Choroid plexus epithelial cell (primary cell): ENCODE measurements at regions not wholly inside any gene's neighbourhood (a gene's known extent, or its start where the extent isn't known, plus 50 kb on each side); places are given as distances from the start of the nearest gene placed in this dataset.
"Not testable (repeated sequence)": the region's sequence is repeated elsewhere in the genome, so short reads cannot be mapped to it uniquely, and the experiment has no call there.

Experiments
- DNase-seq: peaks from one replicate; pipeline ENCODE4 v3.0.0-alpha.2; 2010; ENCODE audit warnings: low read depth
- H3K4me3 ChIP-seq: 2 replicates; pipeline ENCODE4 v1.5.1; 2011; ENCODE audit warnings: low read depth, mild to moderate bottlenecking, control low read depth, low read length, moderate library complexity
- CTCF ChIP-seq: conservative IDR thresholded peaks from 2 replicates; pipeline ENCODE4 v1.5.1; 2011; ENCODE audit warnings: low read depth, mild to moderate bottlenecking, control low read depth, inconsistent platforms, low read length, moderate library complexity

- no peak for TF ChIP-seq CTCF
- no peak for DNase-seq
- H3K4me3 ChIP-seq: no peak overlapping the region
Observed at GRCh38 chr2:107146181-107146580, 260.2 kb upstream of the ST6GAL2 start.

- not testable (repeated sequence) for H3K4me3 ChIP-seq, DNase-seq
Observed at GRCh38 chr2:107146645-107147044, 260.7 kb upstream of the ST6GAL2 start.

DNA sequence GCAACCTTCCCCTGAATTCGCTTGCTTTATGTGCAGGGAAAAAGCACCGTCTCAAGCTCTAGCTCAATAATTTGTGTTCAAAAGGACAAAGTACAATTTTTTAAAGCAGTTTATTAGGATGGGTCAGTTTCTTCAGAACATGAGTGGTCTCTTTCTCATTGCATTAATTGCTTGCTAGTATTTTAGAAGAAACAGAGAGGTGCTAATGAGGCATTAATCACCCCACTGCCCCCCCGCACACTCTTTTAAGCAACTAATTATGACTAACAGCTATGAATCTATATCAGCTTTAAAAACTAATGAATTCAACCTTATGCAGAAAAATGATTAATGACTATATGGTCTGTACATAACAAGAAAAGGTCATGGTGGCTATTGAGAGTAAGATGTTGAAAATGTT is 262.1 kb upstream of the ST6GAL2 start:
- TF ChIP-seq CTCF: no peak
- DNase-seq: no peak
- no peak overlapping the region for H3K4me3 ChIP-seq

- no peak for TF ChIP-seq CTCF
- no peak overlapping the region for H3K4me3 ChIP-seq
- DNase-seq: no peak
Observed at GRCh38 chr2:107148496-107148895, 262.5 kb upstream of the ST6GAL2 start.

DNA sequence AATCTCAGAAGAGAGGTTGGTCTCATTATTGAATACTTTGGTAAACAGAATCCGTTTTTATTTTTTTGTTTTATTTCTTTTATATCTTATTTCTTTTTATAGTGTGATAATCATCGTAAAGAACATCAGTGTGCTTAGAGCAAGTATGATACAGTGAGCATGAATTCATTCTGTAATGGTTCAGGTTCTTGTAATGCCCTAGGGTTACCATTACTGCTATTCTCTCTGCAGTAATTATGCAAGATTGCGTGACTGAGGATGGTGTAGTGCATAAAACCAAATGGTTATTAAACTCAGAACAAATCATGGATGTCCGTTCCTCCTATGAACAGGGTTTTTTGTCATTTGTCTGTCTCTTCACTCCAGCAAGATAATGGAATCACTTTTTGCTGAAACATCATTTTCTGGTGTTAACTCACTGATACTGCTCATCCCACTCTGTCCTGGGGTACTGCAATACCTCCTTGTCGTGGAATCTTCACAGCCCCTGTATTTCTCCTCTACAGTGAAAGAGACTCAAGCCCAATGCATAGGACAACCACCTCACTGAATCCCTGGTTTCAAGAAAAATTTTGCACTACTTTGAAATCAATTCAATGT is 274.8 kb upstream of the ST6GAL2 start:
- no peak for DNase-seq
- no peak for TF ChIP-seq CTCF
- no peak overlapping the region for H3K4me3 ChIP-seq

- no peak for DNase-seq
- no peak overlapping the region for H3K4me3 ChIP-seq
- no peak for TF ChIP-seq CTCF
Observed at GRCh38 chr2:107168141-107168540, 282.2 kb upstream of the ST6GAL2 start.

DNA sequence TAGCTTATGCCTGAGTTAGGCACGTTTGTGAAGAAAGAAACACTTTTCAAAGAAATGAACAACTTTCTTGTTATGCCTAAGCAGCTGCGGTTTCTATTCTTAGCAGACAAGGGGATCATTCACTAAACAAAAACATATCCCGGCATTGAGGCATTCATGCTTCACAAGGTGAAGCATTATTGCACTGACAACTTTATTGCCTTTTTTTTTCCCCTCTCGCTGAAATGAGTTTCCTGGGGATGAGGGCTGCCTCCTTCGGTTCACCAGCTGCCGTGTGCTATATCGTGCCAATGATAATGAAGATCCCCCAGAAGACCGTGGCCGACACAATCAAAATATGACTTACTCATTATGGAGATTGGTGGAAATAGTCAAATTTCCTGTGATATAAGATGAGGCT is 288.2 kb upstream of the ST6GAL2 start:
- no peak for DNase-seq
- no peak for TF ChIP-seq CTCF
- H3K4me3 ChIP-seq: no peak overlapping the region
